ENCODE measurements at regions not wholly inside any gene's neighbourhood (a gene's known extent, or its start where the extent isn't known, plus 50 kb on each side); places are given as distances from the start of the nearest gene placed in this dataset.

DNA sequence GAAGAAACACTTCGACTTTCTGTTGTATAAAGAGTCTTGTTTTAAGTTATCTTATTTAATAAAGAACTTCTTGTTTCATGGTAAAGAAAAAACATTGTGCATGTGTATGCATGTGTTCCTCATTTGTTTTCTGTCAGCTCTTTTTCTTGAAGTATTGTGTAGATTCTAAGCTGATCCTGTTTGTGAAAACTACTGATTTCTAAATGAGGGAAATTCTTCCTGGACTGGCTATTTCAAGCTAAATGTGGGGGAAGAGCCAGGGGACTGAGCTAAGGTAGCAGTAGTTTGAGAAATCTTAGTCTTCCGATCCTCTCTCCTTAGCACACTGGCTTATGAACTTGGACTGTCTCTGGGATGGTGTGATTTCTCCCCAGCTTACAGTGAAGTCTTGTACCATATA is 56.4 kb upstream of the RBMS1 start:
- Histone ChIP-seq H3K36me3 (no peaks in the 10 kb centered on the region), H3K9me3 (no peaks in the 10 kb centered on the region), H3K27ac (no peak overlapping the region), H3K4me3 (no peak overlapping the region), H3K27me3 (replicated peaks; ENCODE audit: insufficient read depth) (no peaks in the 10 kb centered on the region), H3K4me1 (ENCODE audit: control insufficient read depth in 1 of 2, low read depth in 2 of 2) (no peaks in the 10 kb centered on the region)
- ATAC-seq (ENCODE audit: insufficient number of reproducible peaks, low FRiP score, low read depth), result no peak
- TF ChIP-seq, protein P1, sequence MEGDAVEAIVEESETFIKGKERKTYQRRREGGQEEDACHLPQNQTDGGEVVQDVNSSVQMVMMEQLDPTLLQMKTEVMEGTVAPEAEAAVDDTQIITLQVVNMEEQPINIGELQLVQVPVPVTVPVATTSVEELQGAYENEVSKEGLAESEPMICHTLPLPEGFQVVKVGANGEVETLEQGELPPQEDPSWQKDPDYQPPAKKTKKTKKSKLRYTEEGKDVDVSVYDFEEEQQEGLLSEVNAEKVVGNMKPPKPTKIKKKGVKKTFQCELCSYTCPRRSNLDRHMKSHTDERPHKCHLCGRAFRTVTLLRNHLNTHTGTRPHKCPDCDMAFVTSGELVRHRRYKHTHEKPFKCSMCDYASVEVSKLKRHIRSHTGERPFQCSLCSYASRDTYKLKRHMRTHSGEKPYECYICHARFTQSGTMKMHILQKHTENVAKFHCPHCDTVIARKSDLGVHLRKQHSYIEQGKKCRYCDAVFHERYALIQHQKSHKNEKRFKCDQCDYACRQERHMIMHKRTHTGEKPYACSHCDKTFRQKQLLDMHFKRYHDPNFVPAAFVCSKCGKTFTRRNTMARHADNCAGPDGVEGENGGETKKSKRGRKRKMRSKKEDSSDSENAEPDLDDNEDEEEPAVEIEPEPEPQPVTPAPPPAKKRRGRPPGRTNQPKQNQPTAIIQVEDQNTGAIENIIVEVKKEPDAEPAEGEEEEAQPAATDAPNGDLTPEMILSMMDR (IDR thresholded peaks at IDR 0.05), result no peak
- no peak for DNase-seq (ENCODE audit: low spot score)

DNA sequence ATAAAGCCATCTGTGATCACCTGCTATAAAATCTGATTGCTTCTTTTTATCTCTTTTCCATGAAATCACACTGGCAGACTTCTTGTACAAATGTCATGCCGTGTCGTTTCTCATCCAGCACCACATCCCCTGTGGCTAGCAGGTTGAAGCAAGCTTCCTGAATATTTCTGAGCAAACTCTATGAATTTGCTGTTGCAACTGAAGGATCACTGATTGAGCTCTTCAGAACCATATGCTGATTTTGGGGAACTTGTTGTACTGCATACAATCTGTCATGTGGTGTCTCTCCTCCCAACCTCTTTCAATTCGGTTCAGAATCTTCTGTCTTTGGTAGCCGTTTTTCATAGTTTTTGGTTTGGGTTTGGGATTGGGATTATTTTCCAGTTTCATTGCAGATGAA is 57.7 kb upstream of the RBMS1 start:
- Histone ChIP-seq H3K4me3 (no peak overlapping the region), H3K27me3 (replicated peaks; ENCODE audit: insufficient read depth) (no peaks in the 10 kb centered on the region), H3K27ac (no peak overlapping the region), H3K36me3 (no peaks in the 10 kb centered on the region), H3K4me1 (ENCODE audit: control insufficient read depth in 1 of 2, low read depth in 2 of 2) (no peaks in the 10 kb centered on the region), H3K9me3 (no peaks in the 10 kb centered on the region)
- TF ChIP-seq, protein P1 (IDR thresholded peaks at IDR 0.05), result no peak
- ATAC-seq (ENCODE audit: insufficient number of reproducible peaks, low FRiP score, low read depth) (no peak), DNase-seq (ENCODE audit: low spot score) (no peak)

DNA sequence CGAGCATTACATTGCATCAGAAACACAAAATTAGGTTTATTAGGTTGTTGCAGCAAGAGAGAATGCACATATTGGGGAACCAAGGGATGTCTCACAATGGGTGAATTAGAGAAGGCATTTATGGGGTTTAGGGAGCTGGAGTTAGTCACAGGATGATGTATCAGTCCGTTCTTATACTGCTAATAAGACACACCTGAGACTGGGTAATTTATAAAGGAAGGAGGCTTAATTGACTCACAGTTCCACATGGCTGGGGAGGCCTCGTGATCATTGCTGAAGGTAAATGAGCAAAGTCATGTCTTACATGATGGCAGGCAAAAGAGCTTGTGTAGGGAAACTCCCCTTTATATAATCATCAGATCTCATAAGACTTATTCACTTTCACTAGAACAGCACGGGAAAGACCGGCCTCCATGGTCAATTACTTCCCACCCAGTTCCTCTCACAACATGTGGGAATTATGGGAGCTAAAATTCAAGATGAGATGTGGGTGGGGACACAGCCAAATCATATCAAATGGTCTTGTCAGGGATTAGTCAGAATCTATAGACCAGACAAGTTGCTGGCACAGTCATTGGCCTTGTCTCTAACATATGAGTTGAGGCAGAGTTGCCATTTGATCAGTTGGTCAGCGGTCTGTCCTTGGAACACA is 61.9 kb upstream of the RBMS1 start:
- no peak overlapping the region for H3K4me3 ChIP-seq
- no peaks in the 10 kb centered on the region for H3K36me3 ChIP-seq
- no peak overlapping the region for H3K27ac ChIP-seq
- ATAC-seq (ENCODE audit: insufficient number of reproducible peaks, low FRiP score, low read depth) (no peak), DNase-seq (ENCODE audit: low spot score) (no peak)
- TF ChIP-seq, protein P1 (IDR thresholded peaks at IDR 0.05), result no peak
- no peaks in the 10 kb centered on the region for H3K27me3 ChIP-seq (replicated peaks; ENCODE audit: insufficient read depth)
- no peaks in the 10 kb centered on the region for H3K4me1 ChIP-seq (ENCODE audit: control insufficient read depth in 1 of 2, low read depth in 2 of 2)
- H3K9me3 ChIP-seq, result no peaks in the 10 kb centered on the region

DNA sequence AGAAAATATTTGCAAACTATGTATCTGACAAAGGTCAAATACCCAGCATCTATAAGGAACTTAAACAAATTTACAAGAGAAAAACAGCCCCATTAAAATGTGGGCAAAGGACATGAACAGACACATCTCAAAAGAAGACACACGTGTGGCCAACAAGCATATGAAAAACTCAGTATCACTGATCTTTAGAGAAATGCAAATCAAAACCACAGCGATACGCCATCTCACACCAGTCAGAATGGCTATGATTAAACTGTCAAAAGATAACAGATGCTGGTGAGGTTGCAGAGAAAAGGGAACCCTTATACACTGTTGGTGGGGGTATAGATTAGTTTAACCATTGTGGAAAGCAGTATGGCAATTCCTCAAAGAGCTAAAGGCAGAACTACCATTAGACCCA is 64.3 kb upstream of the RBMS1 start:
- DNase-seq (ENCODE audit: low spot score) (no peak), ATAC-seq (ENCODE audit: insufficient number of reproducible peaks, low FRiP score, low read depth) (no peak)
- Histone ChIP-seq H3K4me3 (no peak overlapping the region), H3K27me3 (replicated peaks; ENCODE audit: insufficient read depth) (no peaks in the 10 kb centered on the region), H3K9me3 (no peaks in the 10 kb centered on the region), H3K4me1 (ENCODE audit: control insufficient read depth in 1 of 2, low read depth in 2 of 2) (peaks cover 3 to 11% of the 10 kb centered on the region in 2 donors), H3K36me3 (no peaks in the 10 kb centered on the region), H3K27ac (no peak overlapping the region)
- TF ChIP-seq, protein P1 (IDR thresholded peaks at IDR 0.05), result no peak

DNA sequence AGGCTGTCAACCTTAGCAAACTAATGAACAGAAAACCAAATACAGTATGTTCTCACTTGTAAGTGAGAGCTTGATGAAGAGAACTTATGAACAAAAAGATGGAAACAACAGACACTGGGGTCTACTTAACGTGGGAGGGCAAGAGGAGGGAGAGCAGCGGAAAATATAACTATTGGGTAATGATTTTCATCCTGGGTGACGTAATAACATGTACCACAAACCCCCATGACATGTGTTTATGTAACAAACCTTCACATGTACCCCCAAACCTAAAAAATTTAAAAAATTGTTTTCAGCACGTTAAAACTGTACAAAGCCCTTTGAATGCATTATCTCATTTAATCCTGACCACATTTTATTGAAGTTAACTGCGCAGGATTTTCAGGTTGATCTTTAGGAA is 64.9 kb upstream of the RBMS1 start:
- ATAC-seq (ENCODE audit: insufficient number of reproducible peaks, low FRiP score, low read depth), result no peak
- no peaks in the 10 kb centered on the region for H3K9me3 ChIP-seq
- no peaks in the 10 kb centered on the region for H3K27me3 ChIP-seq (replicated peaks; ENCODE audit: insufficient read depth)
- H3K4me3 ChIP-seq, result no peak overlapping the region
- no peaks in the 10 kb centered on the region for H3K36me3 ChIP-seq
- peaks cover 3 to 11% of the 10 kb centered on the region in 2 donors for H3K4me1 ChIP-seq (ENCODE audit: control insufficient read depth in 1 of 2, low read depth in 2 of 2)
- DNase-seq (ENCODE audit: low spot score), result no peak
- no peak overlapping the region for H3K27ac ChIP-seq
- TF ChIP-seq, protein P1 (IDR thresholded peaks at IDR 0.05), result no peak
